ENCODE measurements at regions not wholly inside any gene's neighbourhood (a gene's known extent, or its start where the extent isn't known, plus 50 kb on each side); places are given as distances from the start of the nearest gene placed in this dataset.

- no peak for DNase-seq (ENCODE audit: extremely low spot score)
- H3K9me3 ChIP-seq = no peaks in the 10 kb centered on the region
- H3K27ac ChIP-seq (replicated peaks in 1 of 4) = no peak overlapping the region
- H3K27me3 ChIP-seq = no peaks in the 10 kb centered on the region
- 58% methylated on average over 2 of the region's 2 CpGs for WGBS
- no peaks in the 10 kb centered on the region for H3K36me3 ChIP-seq
- peaks cover 0 to 13% (median 9%) of the 10 kb centered on the region in 4 donors for H3K4me1 ChIP-seq
- no peak for TF ChIP-seq POLR2A (IDR thresholded peaks at IDR 0.05; ENCODE audit: low read depth)
- no peak for TF ChIP-seq CTCF (IDR thresholded peaks at IDR 0.05)
- no peak for TF ChIP-seq EP300 (IDR thresholded peaks at IDR 0.05)
- TF ChIP-seq POLR2AphosphoS5 (IDR thresholded peaks at IDR 0.05) = no peak
- intact Hi-C loops (cut with DNase I) = no loop called here
- H3K4me3 ChIP-seq = no peak overlapping the region
Measured at GRCh38 chr11:22510741-22511140, 114.9 kb downstream of the FANCF start.

- Histone ChIP-seq H3K27me3 (no peaks in the 10 kb centered on the region), H3K9me3 (no peaks in the 10 kb centered on the region), H3K27ac (replicated peaks in 1 of 4) (no peak overlapping the region), H3K4me3 (no peak overlapping the region), H3K4me1 (peaks cover 0 to 13% (median 9%) of the 10 kb centered on the region in 4 donors), H3K36me3 (no peaks in the 10 kb centered on the region)
- intact Hi-C loops (cut with DNase I) = no loop called here
- WGBS = 44% methylated on average over 2 of the region's 2 CpGs
- DNase-seq (ENCODE audit: extremely low spot score) = no peak
- TF ChIP-seq CTCF (IDR thresholded peaks at IDR 0.05) (no peak), EP300 (IDR thresholded peaks at IDR 0.05) (no peak), POLR2A (IDR thresholded peaks at IDR 0.05; ENCODE audit: low read depth) (no peak), POLR2AphosphoS5 (IDR thresholded peaks at IDR 0.05) (no peak)
Measured at GRCh38 chr11:22510010-22510409, 115.6 kb downstream of the FANCF start.

- H3K36me3 ChIP-seq = no peaks in the 10 kb centered on the region
- H3K27ac ChIP-seq (replicated peaks in 1 of 4) = no peak overlapping the region
- peaks cover 0 to 13% (median 9%) of the 10 kb centered on the region in 4 donors for H3K4me1 ChIP-seq
- no peak overlapping the region for H3K4me3 ChIP-seq
- no peaks in the 10 kb centered on the region for H3K9me3 ChIP-seq
- DNase-seq (ENCODE audit: extremely low spot score) = no peak
- TF ChIP-seq POLR2AphosphoS5 (IDR thresholded peaks at IDR 0.05) (no peak), POLR2A (IDR thresholded peaks at IDR 0.05; ENCODE audit: low read depth) (no peak), EP300 (IDR thresholded peaks at IDR 0.05) (no peak), CTCF (IDR thresholded peaks at IDR 0.05) (no peak)
- WGBS = 78% methylated on average over 2 of the region's 2 CpGs
- intact Hi-C loops (cut with DNase I) = no loop called here
- no peaks in the 10 kb centered on the region for H3K27me3 ChIP-seq
Measured at GRCh38 chr11:22508665-22509064, 117.0 kb downstream of the FANCF start.

GRCh38 chr11:22497474-22497873 is 128.1 kb downstream of the FANCF start:
- intact Hi-C loops (cut with DNase I) = no loop called here
- TF ChIP-seq POLR2A (IDR thresholded peaks at IDR 0.05; ENCODE audit: low read depth) (no peak), CTCF (IDR thresholded peaks at IDR 0.05) (no peak), EP300 (IDR thresholded peaks at IDR 0.05) (no peak), POLR2AphosphoS5 (IDR thresholded peaks at IDR 0.05) (no peak)
- no peak overlapping the region for H3K27ac ChIP-seq (replicated peaks in 1 of 4)
- no peaks in the 10 kb centered on the region for H3K9me3 ChIP-seq
- H3K27me3 ChIP-seq = peaks cover 0 to under 1% (median 0%) of the 10 kb centered on the region in 4 donors
- H3K36me3 ChIP-seq = no peaks in the 10 kb centered on the region
- H3K4me1 ChIP-seq = no peaks in the 10 kb centered on the region
- DNase-seq (ENCODE audit: extremely low spot score) = no peak
- 70% methylated on average over 3 of the region's 3 CpGs for WGBS
- H3K4me3 ChIP-seq = no peak overlapping the region

- Histone ChIP-seq H3K36me3 (no peaks in the 10 kb centered on the region), H3K9me3 (no peaks in the 10 kb centered on the region), H3K4me1 (no peaks in the 10 kb centered on the region), H3K4me3 (no peak overlapping the region), H3K27ac (replicated peaks in 1 of 4) (no peak overlapping the region), H3K27me3 (peaks cover 0 to 4% (median 0%) of the 10 kb centered on the region in 4 donors)
- intact Hi-C loops (cut with DNase I) = no loop called here
- no peak for DNase-seq (ENCODE audit: extremely low spot score)
- no peak for TF ChIP-seq POLR2AphosphoS5 (IDR thresholded peaks at IDR 0.05)
- WGBS = 52% methylated on average over 16 of the region's 16 CpGs
Measured at GRCh38 chr11:22491555-22492225, 133.9 kb downstream of the FANCF start.
